ENCODE measurements at regions not wholly inside any gene's neighbourhood (a gene's known extent, or its start where the extent isn't known, plus 50 kb on each side); places are given as distances from the start of the nearest gene placed in this dataset.
"Not testable (repeated sequence)": the region's sequence is repeated elsewhere in the genome, so short reads cannot be mapped to it uniquely, and the experiment has no call there.

GRCh38 chr2:126952216-126952615, 53.5 kb downstream of the TEX51 start:
- no peak overlapping the region for H3K4me3 Mint-ChIP-seq
- ATAC-seq (replicated peaks; ENCODE audit: extremely low read depth, poor library complexity, severe bottlenecking) = no peak
- no peak for DNase-seq (ENCODE audit: low spot score in 2 of 2)
- H3K27me3 Mint-ChIP-seq = peaks cover 82% of the 10 kb centered on the region
- no peaks in the 10 kb centered on the region for H3K9me3 Mint-ChIP-seq
- H3K27ac Mint-ChIP-seq (ENCODE audit: low read depth) = no peak overlapping the region
- H3K4me1 Mint-ChIP-seq = no peaks in the 10 kb centered on the region
- H3K36me3 Mint-ChIP-seq (ENCODE audit: insufficient read depth) = peaks cover 2% of the 10 kb centered on the region

GRCh38 chr2:126953483-126953882, 54.8 kb downstream of the TEX51 start:
- no peak overlapping the region for H3K27ac Mint-ChIP-seq (ENCODE audit: low read depth)
- no peaks in the 10 kb centered on the region for H3K9me3 Mint-ChIP-seq
- ATAC-seq (replicated peaks; ENCODE audit: extremely low read depth, poor library complexity, severe bottlenecking) (no peak), DNase-seq (ENCODE audit: low spot score in 2 of 2) (no peak)
- peaks cover 2% of the 10 kb centered on the region for H3K36me3 Mint-ChIP-seq (ENCODE audit: insufficient read depth)
- peaks cover 83% of the 10 kb centered on the region for H3K27me3 Mint-ChIP-seq
- H3K4me1 Mint-ChIP-seq = no peaks in the 10 kb centered on the region
- H3K4me3 Mint-ChIP-seq = no peak overlapping the region

GRCh38 chr2:126954831-126955230, 56.1 kb downstream of the TEX51 start:
- ATAC-seq (replicated peaks; ENCODE audit: extremely low read depth, poor library complexity, severe bottlenecking) (no peak), DNase-seq (ENCODE audit: low spot score in 2 of 2) (no peak)
- H3K27ac Mint-ChIP-seq (ENCODE audit: low read depth) = no peak overlapping the region
- no peaks in the 10 kb centered on the region for H3K9me3 Mint-ChIP-seq
- peaks cover 85% of the 10 kb centered on the region for H3K27me3 Mint-ChIP-seq
- H3K36me3 Mint-ChIP-seq (ENCODE audit: insufficient read depth) = peaks cover 2% of the 10 kb centered on the region
- H3K4me1 Mint-ChIP-seq = no peaks in the 10 kb centered on the region
- no peak overlapping the region for H3K4me3 Mint-ChIP-seq

GRCh38 chr2:126956773-126957172, 58.1 kb downstream of the TEX51 start:
- H3K36me3 Mint-ChIP-seq (ENCODE audit: insufficient read depth); H3K4me1 Mint-ChIP-seq; ATAC-seq (replicated peaks; ENCODE audit: extremely low read depth, poor library complexity, severe bottlenecking); H3K4me3 Mint-ChIP-seq; DNase-seq (ENCODE audit: low spot score in 2 of 2); H3K27ac Mint-ChIP-seq (ENCODE audit: low read depth); H3K9me3 Mint-ChIP-seq: not testable (repeated sequence)
- H3K27me3 Mint-ChIP-seq = peaks cover 96% of the 10 kb centered on the region

- peaks cover 96% of the 10 kb centered on the region for H3K27me3 Mint-ChIP-seq
- ATAC-seq (replicated peaks; ENCODE audit: extremely low read depth, poor library complexity, severe bottlenecking) = no peak
These were observed 64.7 kb downstream of the TEX51 start for GRCh38 chr2:126963390-126963789.

GRCh38 chr2:126966601-126967000, 67.9 kb downstream of the TEX51 start:
- no peaks in the 10 kb centered on the region for H3K9me3 Mint-ChIP-seq
- no peak overlapping the region for H3K27ac Mint-ChIP-seq (ENCODE audit: low read depth)
- no peaks in the 10 kb centered on the region for H3K36me3 Mint-ChIP-seq (ENCODE audit: insufficient read depth)
- DNase-seq (ENCODE audit: low spot score in 2 of 2) = no peak
- H3K4me3 Mint-ChIP-seq = no peak overlapping the region
- no peak for ATAC-seq (replicated peaks; ENCODE audit: extremely low read depth, poor library complexity, severe bottlenecking)
- H3K4me1 Mint-ChIP-seq = no peaks in the 10 kb centered on the region
- peaks cover 90% of the 10 kb centered on the region for H3K27me3 Mint-ChIP-seq

More at GRCh38 chr2:126963390-126963789, 64.7 kb downstream of the TEX51 start:
- H3K9me3 Mint-ChIP-seq = peaks cover 6% of the 10 kb centered on the region
- no peak overlapping the region for H3K27ac Mint-ChIP-seq (ENCODE audit: low read depth)
- no peak for DNase-seq (ENCODE audit: low spot score in 2 of 2)
- H3K36me3 Mint-ChIP-seq (ENCODE audit: insufficient read depth) = no peaks in the 10 kb centered on the region
- H3K4me1 Mint-ChIP-seq = no peaks in the 10 kb centered on the region
- H3K4me3 Mint-ChIP-seq = no peak overlapping the region

- ATAC-seq (replicated peaks; ENCODE audit: extremely low read depth, poor library complexity, severe bottlenecking) (no peak), DNase-seq (ENCODE audit: low spot score in 2 of 2) (no peak)
- H3K4me3 Mint-ChIP-seq = no peak overlapping the region
- H3K27ac Mint-ChIP-seq (ENCODE audit: low read depth) = no peak overlapping the region
- no peaks in the 10 kb centered on the region for H3K9me3 Mint-ChIP-seq
- no peaks in the 10 kb centered on the region for H3K36me3 Mint-ChIP-seq (ENCODE audit: insufficient read depth)
- peaks cover 8% of the 10 kb centered on the region for H3K4me1 Mint-ChIP-seq
- H3K27me3 Mint-ChIP-seq = peaks cover 72% of the 10 kb centered on the region
These were observed 71.9 kb downstream of the TEX51 start for GRCh38 chr2:126970583-126970982.

- H3K27ac Mint-ChIP-seq (ENCODE audit: low read depth) = no peak overlapping the region
- peaks cover 66% of the 10 kb centered on the region for H3K27me3 Mint-ChIP-seq
These were observed 72.4 kb downstream of the TEX51 start for GRCh38 chr2:126971162-126971480.

GRCh38 chr2:126971481-126972278, 73.0 kb downstream of the TEX51 start:
- no peaks in the 10 kb centered on the region for H3K9me3 Mint-ChIP-seq
- H3K4me1 Mint-ChIP-seq = peaks cover 8% of the 10 kb centered on the region
- H3K27ac Mint-ChIP-seq (ENCODE audit: low read depth) = no peak overlapping the region
- no peaks in the 10 kb centered on the region for H3K36me3 Mint-ChIP-seq (ENCODE audit: insufficient read depth)
- ATAC-seq (replicated peaks; ENCODE audit: extremely low read depth, poor library complexity, severe bottlenecking) (peak; percentile 72), DNase-seq (ENCODE audit: low spot score in 2 of 2) (peak; percentile 45 to 58)
- peaks cover 61% of the 10 kb centered on the region for H3K27me3 Mint-ChIP-seq
- peak overlapping the region; percentile 63 for H3K4me3 Mint-ChIP-seq

More at GRCh38 chr2:126971162-126971480, 72.4 kb downstream of the TEX51 start:
- H3K9me3 Mint-ChIP-seq = no peaks in the 10 kb centered on the region
- ATAC-seq (replicated peaks; ENCODE audit: extremely low read depth, poor library complexity, severe bottlenecking) (no peak), DNase-seq (ENCODE audit: low spot score in 2 of 2) (no peak)
- H3K4me3 Mint-ChIP-seq = no peak overlapping the region
- no peaks in the 10 kb centered on the region for H3K36me3 Mint-ChIP-seq (ENCODE audit: insufficient read depth)
- peaks cover 8% of the 10 kb centered on the region for H3K4me1 Mint-ChIP-seq

- H3K4me1 Mint-ChIP-seq = peaks cover 8% of the 10 kb centered on the region
- H3K36me3 Mint-ChIP-seq (ENCODE audit: insufficient read depth) = no peaks in the 10 kb centered on the region
- ATAC-seq (replicated peaks; ENCODE audit: extremely low read depth, poor library complexity, severe bottlenecking) (no peak), DNase-seq (ENCODE audit: low spot score in 2 of 2) (no peak)
- peaks cover 55% of the 10 kb centered on the region for H3K27me3 Mint-ChIP-seq
- H3K9me3 Mint-ChIP-seq = no peaks in the 10 kb centered on the region
- no peak overlapping the region for H3K27ac Mint-ChIP-seq (ENCODE audit: low read depth)
- peak overlapping the region; percentile 63 for H3K4me3 Mint-ChIP-seq
These were observed 73.6 kb downstream of the TEX51 start for GRCh38 chr2:126972279-126972626.

- Mint-ChIP-seq H3K27ac (ENCODE audit: low read depth) (no peak overlapping the region), H3K27me3 (peaks cover 54% of the 10 kb centered on the region), H3K9me3 (no peaks in the 10 kb centered on the region), H3K4me1 (peaks cover 8% of the 10 kb centered on the region), H3K36me3 (ENCODE audit: insufficient read depth) (no peaks in the 10 kb centered on the region), H3K4me3 (no peak overlapping the region)
- no peak for ATAC-seq (replicated peaks; ENCODE audit: extremely low read depth, poor library complexity, severe bottlenecking)
- no peak for DNase-seq (ENCODE audit: low spot score in 2 of 2)
These were observed 75.1 kb downstream of the TEX51 start for GRCh38 chr2:126973745-126974144.

- ATAC-seq (replicated peaks; ENCODE audit: extremely low read depth, poor library complexity, severe bottlenecking) (no peak), DNase-seq (ENCODE audit: low spot score in 2 of 2) (no peak)
- peaks cover 8% of the 10 kb centered on the region for H3K4me1 Mint-ChIP-seq
- H3K36me3 Mint-ChIP-seq (ENCODE audit: insufficient read depth) = no peaks in the 10 kb centered on the region
- H3K27ac Mint-ChIP-seq (ENCODE audit: low read depth) = no peak overlapping the region
- peaks cover 40% of the 10 kb centered on the region for H3K27me3 Mint-ChIP-seq
- no peak overlapping the region for H3K4me3 Mint-ChIP-seq
- H3K9me3 Mint-ChIP-seq = no peaks in the 10 kb centered on the region
These were observed 77.3 kb downstream of the TEX51 start for GRCh38 chr2:126975671-126976655.
